ENCODE measurements at regions not wholly inside any gene's neighbourhood (a gene's known extent, or its start where the extent isn't known, plus 50 kb on each side); places are given as distances from the start of the nearest gene placed in this dataset.
"Not testable (repeated sequence)": the region's sequence is repeated elsewhere in the genome, so short reads cannot be mapped to it uniquely, and the experiment has no call there.

DNA sequence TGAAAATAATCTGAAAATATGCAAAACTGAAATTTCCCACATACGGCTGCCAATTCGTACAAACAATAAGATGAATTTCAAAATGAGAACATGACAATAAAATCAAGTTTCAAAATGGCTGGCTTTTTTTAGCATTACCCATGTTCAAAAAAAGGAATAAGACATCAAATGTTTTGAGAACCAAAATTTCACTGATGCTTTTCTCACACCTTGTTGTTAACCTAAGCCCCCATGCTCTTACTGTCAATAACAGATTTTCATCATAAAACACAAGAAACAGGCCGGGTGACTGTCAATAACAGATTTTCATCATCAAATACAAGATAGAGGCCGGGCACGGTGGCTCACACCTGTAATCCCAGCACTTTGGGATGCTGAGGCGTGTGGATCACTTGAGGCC lies 2149.6 kb upstream of the DEFB115 start:
- not testable (repeated sequence) for H3K4me3 ChIP-seq (ENCODE audit: low read depth, low read length); H3K4ac ChIP-seq (ENCODE audit: low read depth, low read length); H3K4me2 ChIP-seq (ENCODE audit: low read length); H2BK12ac ChIP-seq (ENCODE audit: low read length); H3K9ac ChIP-seq (ENCODE audit: low read length); DNase-seq; H4K12ac ChIP-seq (ENCODE audit: low read depth, low read length); H3K23ac ChIP-seq (ENCODE audit: low read length); H3K9me3 ChIP-seq (ENCODE audit: insufficient read depth, low read depth, low read length); H3K36me3 ChIP-seq (ENCODE audit: control insufficient read depth in 1 of 2, insufficient read depth in 2 of 2, low read length in 2 of 2); H3K14ac ChIP-seq (ENCODE audit: low read length); H3K27me3 ChIP-seq (ENCODE audit: insufficient read depth, low read length); H2BK120ac ChIP-seq (ENCODE audit: insufficient read depth, low read length, poor library complexity); H2AK5ac ChIP-seq (ENCODE audit: low read length); H4K91ac ChIP-seq (ENCODE audit: low read depth, low read length); H3K27ac ChIP-seq (ENCODE audit: low read depth, low read length); H3K4me1 ChIP-seq (ENCODE audit: control insufficient read depth in 1 of 2, insufficient read depth in 2 of 2, low read length in 2 of 2); H3K18ac ChIP-seq (ENCODE audit: low read length); H2AFZ ChIP-seq (ENCODE audit: insufficient read depth, low read length, poor library complexity); H3K79me2 ChIP-seq (ENCODE audit: control insufficient read depth, insufficient read depth, low read length, poor library complexity); H3K79me1 ChIP-seq (ENCODE audit: low read length); H4K8ac ChIP-seq (ENCODE audit: low read depth, low read length); H2BK5ac ChIP-seq (ENCODE audit: low read depth, low read length, poor library complexity)
- no CpG with 5 or more reads among the region's 6 CpGs for WGBS (ENCODE audit: extremely low coverage, insufficient coverage, insufficient read length)

- WGBS (ENCODE audit: extremely low coverage, insufficient coverage, insufficient read length): no CpG with 5 or more reads among the region's 2 CpGs
- H3K36me3 ChIP-seq (ENCODE audit: control insufficient read depth in 1 of 2, insufficient read depth in 2 of 2, low read length in 2 of 2); H3K23ac ChIP-seq (ENCODE audit: low read length); H3K27me3 ChIP-seq (ENCODE audit: insufficient read depth, low read length); H3K9ac ChIP-seq (ENCODE audit: low read length); H2AFZ ChIP-seq (ENCODE audit: insufficient read depth, low read length, poor library complexity); H2BK120ac ChIP-seq (ENCODE audit: insufficient read depth, low read length, poor library complexity); H4K91ac ChIP-seq (ENCODE audit: low read depth, low read length); H4K8ac ChIP-seq (ENCODE audit: low read depth, low read length); H3K14ac ChIP-seq (ENCODE audit: low read length); H3K79me2 ChIP-seq (ENCODE audit: control insufficient read depth, insufficient read depth, low read length, poor library complexity); H3K4me1 ChIP-seq (ENCODE audit: control insufficient read depth in 1 of 2, insufficient read depth in 2 of 2, low read length in 2 of 2); H3K4me3 ChIP-seq (ENCODE audit: low read depth, low read length); H3K4ac ChIP-seq (ENCODE audit: low read depth, low read length); H2BK12ac ChIP-seq (ENCODE audit: low read length); H4K12ac ChIP-seq (ENCODE audit: low read depth, low read length); DNase-seq; H3K27ac ChIP-seq (ENCODE audit: low read depth, low read length); H2BK5ac ChIP-seq (ENCODE audit: low read depth, low read length, poor library complexity); H3K4me2 ChIP-seq (ENCODE audit: low read length); H2AK5ac ChIP-seq (ENCODE audit: low read length); H3K9me3 ChIP-seq (ENCODE audit: insufficient read depth, low read depth, low read length); H3K79me1 ChIP-seq (ENCODE audit: low read length); H3K18ac ChIP-seq (ENCODE audit: low read length): not testable (repeated sequence)
Measured at GRCh38 chr20:29109386-29109785, 2148.1 kb upstream of the DEFB115 start.

DNA sequence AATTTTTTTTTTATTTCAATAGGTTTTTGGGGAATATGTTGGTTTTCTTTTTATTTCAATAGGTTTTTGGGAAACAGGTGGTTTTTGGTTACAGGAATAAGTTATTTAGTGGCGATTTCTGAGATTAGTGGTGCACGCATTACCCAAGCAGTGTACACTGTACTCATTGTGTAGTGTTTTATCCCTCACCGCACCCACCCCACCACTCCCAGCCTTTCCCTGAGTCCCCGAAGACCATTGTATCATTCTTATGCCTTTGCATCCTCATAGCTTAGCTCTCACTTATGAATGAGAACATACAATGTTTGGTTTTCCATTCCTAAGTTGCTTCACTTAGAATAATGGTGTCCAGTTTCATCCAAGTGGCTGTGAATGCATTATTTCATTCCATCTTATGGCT lies 2142.4 kb upstream of the DEFB115 start:
- not testable (repeated sequence) for H2BK120ac ChIP-seq (ENCODE audit: insufficient read depth, low read length, poor library complexity); H3K4ac ChIP-seq (ENCODE audit: low read depth, low read length); DNase-seq; H2AK5ac ChIP-seq (ENCODE audit: low read length); H3K9ac ChIP-seq (ENCODE audit: low read length); H4K12ac ChIP-seq (ENCODE audit: low read depth, low read length); H2BK5ac ChIP-seq (ENCODE audit: low read depth, low read length, poor library complexity); H3K79me1 ChIP-seq (ENCODE audit: low read length); H3K4me1 ChIP-seq (ENCODE audit: control insufficient read depth in 1 of 2, insufficient read depth in 2 of 2, low read length in 2 of 2); H4K91ac ChIP-seq (ENCODE audit: low read depth, low read length); H3K27me3 ChIP-seq (ENCODE audit: insufficient read depth, low read length); H3K18ac ChIP-seq (ENCODE audit: low read length); H4K8ac ChIP-seq (ENCODE audit: low read depth, low read length); H2AFZ ChIP-seq (ENCODE audit: insufficient read depth, low read length, poor library complexity); H3K4me3 ChIP-seq (ENCODE audit: low read depth, low read length); H3K27ac ChIP-seq (ENCODE audit: low read depth, low read length); H3K4me2 ChIP-seq (ENCODE audit: low read length); H3K23ac ChIP-seq (ENCODE audit: low read length); H3K79me2 ChIP-seq (ENCODE audit: control insufficient read depth, insufficient read depth, low read length, poor library complexity); H3K36me3 ChIP-seq (ENCODE audit: control insufficient read depth in 1 of 2, insufficient read depth in 2 of 2, low read length in 2 of 2); H2BK12ac ChIP-seq (ENCODE audit: low read length); H3K14ac ChIP-seq (ENCODE audit: low read length)
- peaks cover 13% of the 10 kb centered on the region for H3K9me3 ChIP-seq (ENCODE audit: insufficient read depth, low read depth, low read length)
- no CpG with 5 or more reads among the region's 4 CpGs for WGBS (ENCODE audit: extremely low coverage, insufficient coverage, insufficient read length)

GRCh38 chr20:29119141-29119540 lies 2138.3 kb upstream of the DEFB115 start:
- no peak overlapping the region for H2AFZ ChIP-seq (ENCODE audit: insufficient read depth, low read length, poor library complexity)

More at GRCh38 chr20:29119141-29119540, 2138.3 kb upstream of the DEFB115 start:
- Histone ChIP-seq H4K91ac (ENCODE audit: low read depth, low read length) (no peak overlapping the region), H3K4me1 (ENCODE audit: control insufficient read depth in 1 of 2, insufficient read depth in 2 of 2, low read length in 2 of 2) (no peaks in the 10 kb centered on the region), H3K79me2 (ENCODE audit: control insufficient read depth, insufficient read depth, low read length, poor library complexity) (no peaks in the 10 kb centered on the region), H3K4me3 (ENCODE audit: low read depth, low read length) (no peak overlapping the region), H2BK5ac (ENCODE audit: low read depth, low read length, poor library complexity) (no peak overlapping the region), H2AK5ac (ENCODE audit: low read length) (no peak overlapping the region), H3K4me2 (ENCODE audit: low read length) (no peak overlapping the region), H3K79me1 (ENCODE audit: low read length) (no peaks in the 10 kb centered on the region), H4K8ac (ENCODE audit: low read depth, low read length) (no peak overlapping the region), H3K36me3 (ENCODE audit: control insufficient read depth in 1 of 2, insufficient read depth in 2 of 2, low read length in 2 of 2) (no peaks in the 10 kb centered on the region), H3K27me3 (ENCODE audit: insufficient read depth, low read length) (no peaks in the 10 kb centered on the region), H2BK12ac (ENCODE audit: low read length) (no peak overlapping the region), H3K4ac (ENCODE audit: low read depth, low read length) (no peak overlapping the region), H3K27ac (ENCODE audit: low read depth, low read length) (no peak overlapping the region), H3K9me3 (ENCODE audit: insufficient read depth, low read depth, low read length) (peaks cover 21% of the 10 kb centered on the region), H4K12ac (ENCODE audit: low read depth, low read length) (no peak overlapping the region), H3K9ac (ENCODE audit: low read length) (no peak overlapping the region), H3K23ac (ENCODE audit: low read length) (no peak overlapping the region), H2BK120ac (ENCODE audit: insufficient read depth, low read length, poor library complexity) (no peak overlapping the region), H3K14ac (ENCODE audit: low read length) (no peak overlapping the region), H3K18ac (ENCODE audit: low read length) (no peak overlapping the region)
- DNase-seq: no peak
- no CpG with 5 or more reads among the region's 7 CpGs for WGBS (ENCODE audit: extremely low coverage, insufficient coverage, insufficient read length)
